Progenitor cell of endocrine pancreas (in vitro differentiated cells): ENCODE measurements at regions not wholly inside any gene's neighbourhood (a gene's known extent, or its start where the extent isn't known, plus 50 kb on each side); places are given as distances from the start of the nearest gene placed in this dataset.

Experiments
- DNase-seq: peaks from one replicate; pipeline ENCODE4 v3.0.0; 2021; ENCODE audit warnings: low spot score; ENCODE audit not compliant: unreplicated experiment
- H3K27ac Mint-ChIP-seq: 2 replicates; pipeline ENCODE4 v1.8.0; 2021; ENCODE audit warnings: mild to moderate bottlenecking, moderate library complexity, mixed read lengths
- H3K27me3 Mint-ChIP-seq: 2 replicates; pipeline ENCODE4 v1.8.0; 2021; ENCODE audit warnings: mixed read lengths
- H3K36me3 Mint-ChIP-seq: 2 replicates; pipeline ENCODE4 v1.8.0; 2022; ENCODE audit warnings: mixed read lengths; ENCODE audit not compliant: insufficient read depth
- H3K4me1 Mint-ChIP-seq: 2 replicates; pipeline ENCODE4 v1.8.0; 2021; ENCODE audit warnings: low read depth, mixed read lengths
- H3K4me3 Mint-ChIP-seq: 2 replicates; pipeline ENCODE4 v1.8.0; 2021; ENCODE audit warnings: low read depth, mild to moderate bottlenecking, moderate library complexity, mixed read lengths
- H3K9me3 Mint-ChIP-seq: 2 replicates; pipeline ENCODE4 v1.8.0; 2021; ENCODE audit warnings: low read depth, mixed read lengths
- CTCF ChIP-seq: fragments of 200-600 bp; sonication (generic); IDR thresholded peaks from one replicate; pipeline ENCODE4 v1.5.0; 2021; ENCODE audit warnings: antibody characterized with exemption, mild to moderate bottlenecking; ENCODE audit not compliant: unreplicated experiment

- Mint-ChIP-seq H3K27me3 (peaks cover 4% of the 10 kb centered on the region), H3K9me3 (no peaks in the 10 kb centered on the region), H3K4me1 (no peaks in the 10 kb centered on the region), H3K36me3 (no peaks in the 10 kb centered on the region), H3K27ac (no peak overlapping the region), H3K4me3 (no peak overlapping the region)
- no peak for DNase-seq
- no peak for TF ChIP-seq CTCF
These were observed 52.7 kb upstream of the KSR1 start for GRCh38 chr17:27403480-27404005.

- Mint-ChIP-seq H3K36me3 (no peaks in the 10 kb centered on the region), H3K27ac (no peak overlapping the region), H3K4me1 (no peaks in the 10 kb centered on the region), H3K27me3 (peaks cover 4% of the 10 kb centered on the region), H3K4me3 (no peak overlapping the region), H3K9me3 (no peaks in the 10 kb centered on the region)
- no peak for TF ChIP-seq CTCF
- DNase-seq, result no peak
These were observed 51.6 kb upstream of the KSR1 start for GRCh38 chr17:27404676-27405075.
